Activated T-cell treated with anti-CD3 and anti-CD28 coated beads, Interleukin-2, amount 50 U/mL, for 48 hours (primary cell): ENCODE measurements at regions not wholly inside any gene's neighbourhood (a gene's known extent, or its start where the extent isn't known, plus 50 kb on each side); places are given as distances from the start of the nearest gene placed in this dataset.
A peak's percentile ranks its signal among the peaks of the same experiment; 100 is the strongest.

ENCODE experiments used
- DNase-seq, 2 experiments: peaks; one replicate each; pipeline ENCODE4 v3.0.0-alpha.2; 2020

- peak in 1 of 2 experiments; percentile 23 for DNase-seq
Observed at GRCh38 chr10:91005276-91005675, 84.4 kb upstream of the ANKRD1 start.

GRCh38 chr10:91006001-91006751 lies 85.3 kb upstream of the ANKRD1 start:
- DNase-seq = peak; percentile 74 to 75

- DNase-seq = no peak
Observed at GRCh38 chr10:91006752-91007346, 86.0 kb upstream of the ANKRD1 start.

- peak; percentile 23 for DNase-seq
Observed at GRCh38 chr10:91007655-91008054, 86.8 kb upstream of the ANKRD1 start.

- no peak for DNase-seq
Observed at GRCh38 chr10:91009121-91009520, 88.2 kb upstream of the ANKRD1 start.

- no peak for DNase-seq
Observed at GRCh38 chr10:91010952-91011351, 90.1 kb upstream of the ANKRD1 start.

- DNase-seq = no peak
Observed at GRCh38 chr10:91012502-91012901, 91.6 kb upstream of the ANKRD1 start.

GRCh38 chr10:91013985-91014384 lies 93.1 kb upstream of the ANKRD1 start:
- no peak for DNase-seq

GRCh38 chr10:91017198-91017597 lies 96.3 kb upstream of the ANKRD1 start:
- DNase-seq = no peak

- no peak for DNase-seq
Observed at GRCh38 chr10:91021901-91022300, 101.0 kb upstream of the ANKRD1 start.

GRCh38 chr10:91022390-91022789 lies 101.5 kb upstream of the ANKRD1 start:
- DNase-seq = no peak

- no peak for DNase-seq
Observed at GRCh38 chr10:91022924-91023699, 102.2 kb upstream of the ANKRD1 start.

GRCh38 chr10:91023700-91024398 lies 103.0 kb upstream of the ANKRD1 start:
- DNase-seq = no peak

- no peak for DNase-seq
Observed at GRCh38 chr10:91024541-91024940, 103.7 kb upstream of the ANKRD1 start.

- no peak for DNase-seq
Observed at GRCh38 chr10:91032611-91033206, 111.8 kb upstream of the ANKRD1 start.

- no peak for DNase-seq
Observed at GRCh38 chr10:91033324-91033950, 112.5 kb upstream of the ANKRD1 start.

GRCh38 chr10:91034042-91034441 lies 113.2 kb upstream of the ANKRD1 start:
- DNase-seq = peak in 1 of 2 experiments; percentile 26

- DNase-seq = no peak
Observed at GRCh38 chr10:91034494-91035159, 113.7 kb upstream of the ANKRD1 start.

GRCh38 chr10:91035650-91036292 lies 114.9 kb upstream of the ANKRD1 start:
- DNase-seq = no peak

GRCh38 chr10:91036807-91037411 lies 116.0 kb upstream of the ANKRD1 start:
- no peak for DNase-seq

GRCh38 chr10:91038971-91039370 lies 118.1 kb upstream of the ANKRD1 start:
- no peak for DNase-seq
